ENCODE measurements at regions not wholly inside any gene's neighbourhood (a gene's known extent, or its start where the extent isn't known, plus 50 kb on each side); places are given as distances from the start of the nearest gene placed in this dataset.

DNA sequence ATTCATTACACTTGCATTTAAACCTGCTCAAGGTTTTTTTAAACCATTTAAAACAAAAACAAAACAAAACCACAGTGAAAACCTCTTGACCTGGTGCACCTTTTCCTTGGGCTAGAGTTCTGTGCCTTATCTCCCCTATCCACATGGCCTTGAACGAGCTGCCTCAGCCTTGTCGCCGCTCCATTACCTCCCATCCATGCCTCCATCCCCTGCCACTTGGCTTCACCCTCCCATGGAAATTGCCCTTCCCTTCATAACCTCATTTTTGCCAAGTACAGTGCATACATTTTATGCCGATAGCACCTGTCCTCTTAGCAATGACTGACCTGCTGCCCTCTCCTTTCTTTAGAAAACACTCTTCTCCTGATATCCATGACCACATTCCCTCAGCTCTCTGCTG lies 188.6 kb upstream of the ASIC2 start:
- DNase-seq: no peak

DNA sequence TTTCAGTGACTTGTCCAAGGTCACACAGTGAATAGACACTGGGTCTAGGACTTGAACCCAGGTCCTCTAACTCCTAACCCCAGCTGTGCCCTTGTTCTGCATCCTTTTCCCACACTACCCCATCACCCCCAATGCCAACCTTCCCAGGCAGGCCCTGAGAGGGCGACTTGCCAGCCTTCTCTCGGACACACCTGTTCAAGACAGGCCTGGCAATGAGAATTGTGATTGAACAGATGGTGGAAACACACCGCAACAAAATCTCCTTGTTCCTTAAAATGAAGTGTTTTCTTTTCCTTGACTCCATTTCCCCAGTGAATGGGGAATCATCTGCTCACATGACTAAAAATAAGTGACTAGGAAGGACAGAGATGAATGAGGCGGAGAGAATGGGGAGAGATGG lies 189.5 kb upstream of the ASIC2 start:
- DNase-seq: no peak

DNA sequence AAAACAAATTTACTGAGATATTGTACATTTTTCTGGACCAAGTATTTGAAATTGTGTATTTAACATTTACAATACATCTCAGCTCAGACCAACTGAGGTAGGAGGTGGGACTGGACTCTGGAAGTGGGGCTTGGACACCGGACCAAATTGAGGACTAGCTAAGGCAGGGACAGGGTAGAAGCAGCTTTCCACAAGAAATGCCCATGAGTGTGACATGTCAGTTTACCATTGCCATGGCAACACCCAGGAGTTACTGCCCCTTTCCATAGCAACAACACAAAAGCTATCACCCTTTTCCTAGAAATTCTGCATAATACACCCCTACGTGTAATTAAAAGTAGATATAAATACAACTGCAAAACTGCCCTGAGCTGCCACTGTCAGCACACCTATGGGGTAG lies 191.5 kb upstream of the ASIC2 start:
- DNase-seq: no peak

DNA sequence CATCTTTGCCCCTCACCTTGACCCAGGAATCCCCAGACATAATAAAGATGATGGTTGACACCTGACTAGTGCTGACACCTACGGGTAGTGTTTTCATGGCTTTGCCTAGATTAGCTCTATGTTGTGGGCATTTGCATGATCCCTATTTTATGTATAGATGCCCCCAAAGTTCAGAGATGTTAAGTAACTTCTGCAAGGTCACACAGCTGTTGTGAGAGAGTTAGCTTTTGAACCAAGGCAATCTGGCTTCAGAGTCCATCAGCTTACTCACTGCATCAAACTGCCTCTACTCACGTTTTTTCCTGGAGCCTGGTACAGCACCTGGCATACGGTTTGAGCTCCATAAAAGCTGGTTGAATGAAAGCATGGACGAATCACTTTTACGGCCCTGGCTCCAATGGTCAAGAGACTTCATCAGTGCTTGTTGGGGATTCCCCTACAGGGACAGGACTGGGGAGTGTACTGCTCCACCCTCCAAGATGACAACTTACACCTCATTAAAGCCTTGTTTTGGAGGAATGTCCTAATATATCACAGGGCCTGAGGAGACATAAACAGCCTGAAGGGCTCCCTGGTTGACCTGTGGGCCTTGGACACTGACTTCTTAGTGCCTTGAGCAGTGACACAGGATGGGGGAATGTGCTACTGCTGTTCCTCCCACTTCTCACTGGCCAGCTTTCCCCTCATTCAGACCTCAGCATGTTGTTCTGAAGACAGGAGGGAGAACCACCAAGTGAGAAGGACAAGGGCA lies 193.2 kb upstream of the ASIC2 start:
- no peak for DNase-seq

DNA sequence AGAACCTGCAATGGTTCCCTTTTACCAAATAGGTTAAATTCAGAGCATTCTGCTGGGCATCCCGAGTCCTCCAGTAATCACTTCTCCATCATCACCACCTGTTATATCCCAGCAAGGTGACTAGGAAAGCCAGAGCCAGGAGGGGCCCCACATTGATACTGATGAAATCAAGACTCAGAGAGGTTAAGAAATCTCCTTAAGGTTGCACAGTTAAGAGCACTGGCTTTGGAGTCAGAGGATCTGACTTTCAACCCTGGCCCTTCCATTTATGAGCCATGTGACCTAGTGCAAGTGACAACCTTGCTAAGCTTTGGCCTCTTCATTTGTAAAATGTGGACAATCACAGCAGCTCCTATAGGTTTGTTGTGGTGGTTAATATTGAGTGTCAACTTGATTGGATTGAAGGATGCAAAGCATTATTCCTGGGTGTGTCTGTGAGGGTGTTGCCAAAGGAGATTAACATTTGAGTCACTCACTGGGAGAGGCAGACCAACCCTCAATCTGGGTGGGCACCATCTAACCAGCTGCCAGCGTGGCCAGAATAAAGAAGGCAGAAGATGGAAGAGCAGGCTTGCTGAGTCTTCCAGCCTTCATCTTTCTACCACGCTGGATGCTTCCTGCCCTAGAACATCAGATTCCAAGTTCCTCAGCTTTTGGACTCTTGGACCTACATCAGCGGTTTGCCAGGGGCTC lies 194.2 kb upstream of the ASIC2 start:
- no peak for DNase-seq

DNA sequence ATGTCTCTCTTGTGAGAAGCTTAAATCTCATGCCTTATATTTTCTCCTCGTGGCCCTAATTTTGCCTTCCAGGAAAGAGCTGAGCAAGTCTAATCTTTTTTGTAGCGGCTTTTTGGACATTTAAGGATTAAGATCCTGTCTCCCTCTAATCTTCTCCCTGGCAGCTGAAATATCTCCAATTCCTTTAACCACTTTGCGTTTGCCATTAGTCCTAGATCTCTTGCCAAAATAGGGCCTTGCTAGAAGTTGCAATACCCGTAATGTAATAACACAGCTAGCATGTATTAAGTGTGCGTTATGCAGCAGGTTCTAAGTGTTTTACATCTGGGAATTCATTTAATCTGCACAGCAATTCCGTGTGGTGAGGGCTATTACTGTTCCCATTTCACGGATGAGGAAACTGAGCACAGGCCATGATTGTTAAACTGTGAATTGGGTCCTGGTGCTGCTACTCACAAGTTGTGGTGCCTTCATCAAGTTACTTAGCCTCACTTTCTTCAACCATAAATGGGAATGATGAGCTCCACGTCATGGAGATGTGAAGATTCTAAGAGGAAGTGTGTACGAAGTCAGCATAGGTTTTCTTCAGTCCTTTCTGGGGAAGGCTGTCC lies 198.9 kb upstream of the ASIC2 start:
- no peak for DNase-seq

DNA sequence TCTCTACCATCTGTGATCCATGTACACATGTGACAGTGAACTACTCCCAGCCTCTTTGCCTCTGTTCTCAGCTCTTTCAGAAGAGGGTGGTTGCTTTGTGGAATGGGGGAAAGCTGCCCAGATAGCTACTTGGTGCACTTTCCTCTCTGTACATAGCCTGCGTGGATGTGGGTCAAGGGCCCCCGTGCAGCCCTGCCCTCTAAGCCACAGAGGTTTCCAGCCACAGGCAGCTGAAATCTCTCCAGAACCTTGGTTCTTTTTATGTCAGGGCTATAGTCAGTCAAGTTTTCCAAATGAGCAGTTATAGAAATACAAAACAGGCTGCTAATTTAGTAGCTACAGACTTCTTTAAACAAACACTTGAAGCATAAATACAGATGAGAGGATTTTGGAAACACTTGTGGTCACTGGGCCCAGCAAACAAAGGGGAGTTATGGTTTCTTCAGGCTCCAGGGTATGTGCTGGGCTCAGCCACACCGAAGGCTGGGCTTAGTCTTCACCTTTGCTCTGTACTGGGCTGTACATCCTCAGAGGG lies 199.7 kb upstream of the ASIC2 start:
- DNase-seq: no peak

DNA sequence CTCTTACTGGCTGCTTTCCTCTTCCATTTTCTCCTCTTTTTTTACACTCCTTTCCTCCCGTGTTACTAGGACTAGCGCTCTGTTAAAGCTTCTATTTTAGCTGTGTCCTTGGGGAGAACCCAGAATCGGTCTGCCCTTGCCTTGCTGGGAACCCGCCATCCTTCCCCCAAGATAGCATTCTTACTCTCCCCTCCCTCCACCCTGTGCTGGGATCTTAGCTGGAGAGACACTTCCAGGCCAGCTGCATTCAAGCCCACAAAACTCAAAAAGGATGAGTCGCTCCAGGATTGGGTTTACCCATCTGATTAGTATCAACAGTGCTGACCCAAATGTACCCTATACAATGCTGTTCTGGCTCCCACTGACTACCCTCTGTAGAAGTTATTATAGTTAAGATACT lies 200.5 kb upstream of the ASIC2 start:
- no peak for DNase-seq

DNA sequence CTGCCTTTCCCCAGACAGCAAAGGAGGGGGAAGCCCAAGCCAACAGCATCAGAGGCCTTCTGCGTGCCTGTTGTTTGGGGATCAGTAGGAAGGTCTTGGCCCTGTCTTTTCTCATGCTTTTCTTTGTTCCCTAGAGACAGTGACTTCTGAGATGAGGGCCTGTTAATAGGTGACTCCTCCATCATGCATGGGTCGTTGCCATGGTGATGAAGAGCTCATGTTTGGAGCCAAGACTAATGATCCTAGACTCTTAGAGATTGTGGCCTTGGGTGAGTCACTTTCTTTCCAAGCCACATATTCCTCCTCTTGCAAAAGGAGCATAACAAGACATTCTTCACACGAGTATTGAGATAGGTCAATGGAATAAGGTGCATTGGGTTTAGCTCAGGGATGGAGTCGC lies 201.1 kb upstream of the ASIC2 start:
- DNase-seq: no peak

DNA sequence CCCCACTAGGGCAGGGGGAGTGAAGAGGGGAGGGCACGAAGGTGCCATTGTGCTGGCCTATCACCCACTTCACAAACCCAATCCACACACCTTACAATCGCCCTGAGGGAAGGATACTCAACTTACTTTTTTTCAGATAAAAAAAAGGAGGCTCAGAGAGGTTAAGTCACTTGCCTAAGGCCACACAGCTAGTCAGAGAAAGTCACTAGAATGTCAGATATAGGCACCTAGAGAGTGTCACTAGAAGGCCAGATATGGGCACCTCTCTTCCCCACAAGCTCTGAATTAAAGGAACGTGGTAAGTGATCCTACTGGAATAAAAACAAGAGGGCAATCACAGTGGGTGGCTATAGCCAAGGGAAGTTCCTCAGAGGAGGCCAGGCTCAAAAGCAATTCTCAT lies 204.5 kb upstream of the ASIC2 start:
- no peak for DNase-seq

DNA sequence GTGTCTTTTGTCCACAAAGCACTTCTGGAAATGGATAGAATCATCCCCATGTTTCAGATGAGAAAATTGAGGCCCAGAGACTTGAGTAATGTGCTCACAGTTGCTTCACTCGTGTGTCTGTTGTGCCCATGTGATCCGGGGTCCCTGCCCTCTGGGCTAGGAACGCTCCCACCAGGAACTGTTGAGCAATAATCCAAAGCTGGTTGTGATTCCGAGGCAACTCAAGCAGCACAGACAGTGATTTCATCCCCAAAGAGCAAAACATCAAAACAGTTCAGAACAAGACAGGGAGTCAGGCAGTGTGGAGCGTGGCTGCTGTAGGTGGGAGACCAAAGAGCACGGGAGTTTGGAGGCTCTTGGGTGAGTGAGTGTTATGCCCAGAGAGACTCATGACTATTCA lies 205.0 kb upstream of the ASIC2 start:
- DNase-seq: no peak

DNA sequence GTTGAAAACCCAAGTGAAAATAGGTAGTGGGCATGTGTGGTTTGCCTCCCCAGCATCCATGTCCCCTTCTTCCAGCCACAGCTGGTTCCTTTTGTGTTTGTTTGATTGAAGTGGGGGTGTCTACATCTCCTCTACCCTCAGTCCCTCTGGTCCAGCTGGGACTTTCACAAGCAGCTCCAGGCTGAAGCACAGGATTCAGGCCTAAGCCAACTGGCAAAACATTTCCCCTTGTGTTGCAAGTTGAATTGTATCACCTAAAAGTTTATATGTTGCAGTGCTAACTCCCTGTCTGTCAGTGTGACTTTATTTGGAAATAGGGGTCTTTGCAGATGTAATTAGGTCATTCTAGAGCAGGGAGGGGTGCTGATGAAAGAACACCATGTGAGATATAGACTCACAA lies 205.9 kb upstream of the ASIC2 start:
- DNase-seq: no peak

DNA sequence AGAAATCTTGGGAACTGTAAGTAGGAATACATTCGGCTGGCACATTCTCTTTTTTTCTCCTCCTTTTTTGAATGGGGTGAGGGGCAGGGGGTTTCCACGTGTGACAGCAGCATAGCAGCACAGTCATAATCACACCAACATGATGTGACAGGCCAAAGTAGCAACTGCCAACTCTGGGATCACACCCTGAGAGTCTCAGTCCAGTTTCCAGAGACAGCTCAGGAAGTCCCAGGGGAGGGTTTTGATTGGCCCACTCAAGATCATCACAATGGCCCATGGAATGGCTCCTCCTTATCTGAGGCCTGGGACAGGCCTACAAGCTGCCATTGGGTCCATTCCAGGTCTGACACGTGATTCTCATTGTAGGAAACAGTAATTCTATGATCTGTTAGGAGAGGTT lies 207.1 kb upstream of the ASIC2 start:
- no peak for DNase-seq

DNA sequence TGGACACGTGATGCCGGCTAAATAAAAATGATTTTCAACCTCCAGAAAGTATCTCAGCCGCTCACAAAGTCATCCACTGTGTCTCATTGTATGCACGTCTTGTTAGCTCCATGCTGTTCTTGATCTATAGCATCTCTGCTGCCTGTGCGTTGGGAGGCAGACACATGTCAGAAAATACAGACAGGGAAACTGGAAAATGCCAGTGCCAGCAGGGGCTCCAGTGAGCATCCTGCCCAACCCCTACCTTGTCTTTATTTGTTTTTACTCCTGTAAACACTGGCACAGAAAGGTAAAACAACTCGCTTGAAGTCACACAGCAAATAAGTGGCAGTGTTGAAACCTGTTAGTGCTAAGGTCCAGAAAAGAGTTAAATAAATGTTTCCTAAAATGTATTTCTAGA lies 208.1 kb upstream of the ASIC2 start:
- no peak for DNase-seq

DNA sequence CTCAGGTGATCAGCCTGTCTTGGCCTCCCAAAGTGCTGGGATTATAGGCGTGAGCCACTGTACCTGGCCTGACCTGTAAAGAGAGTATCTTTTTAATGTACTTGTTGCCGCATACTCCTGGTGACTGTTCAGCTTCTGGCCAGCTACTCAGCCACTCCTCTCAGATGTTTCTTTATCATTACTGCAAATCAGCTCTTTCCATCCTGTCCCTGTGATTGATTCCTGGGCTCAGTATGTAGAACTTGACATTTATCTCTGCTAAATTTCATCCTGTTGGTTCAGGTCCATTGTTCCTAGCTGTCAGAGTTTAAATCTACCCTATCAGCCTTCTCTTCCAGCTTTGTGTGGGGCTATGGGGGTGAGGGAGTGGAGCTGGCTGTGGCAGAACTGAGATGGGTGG lies 211.5 kb upstream of the ASIC2 start:
- DNase-seq: no peak

DNA sequence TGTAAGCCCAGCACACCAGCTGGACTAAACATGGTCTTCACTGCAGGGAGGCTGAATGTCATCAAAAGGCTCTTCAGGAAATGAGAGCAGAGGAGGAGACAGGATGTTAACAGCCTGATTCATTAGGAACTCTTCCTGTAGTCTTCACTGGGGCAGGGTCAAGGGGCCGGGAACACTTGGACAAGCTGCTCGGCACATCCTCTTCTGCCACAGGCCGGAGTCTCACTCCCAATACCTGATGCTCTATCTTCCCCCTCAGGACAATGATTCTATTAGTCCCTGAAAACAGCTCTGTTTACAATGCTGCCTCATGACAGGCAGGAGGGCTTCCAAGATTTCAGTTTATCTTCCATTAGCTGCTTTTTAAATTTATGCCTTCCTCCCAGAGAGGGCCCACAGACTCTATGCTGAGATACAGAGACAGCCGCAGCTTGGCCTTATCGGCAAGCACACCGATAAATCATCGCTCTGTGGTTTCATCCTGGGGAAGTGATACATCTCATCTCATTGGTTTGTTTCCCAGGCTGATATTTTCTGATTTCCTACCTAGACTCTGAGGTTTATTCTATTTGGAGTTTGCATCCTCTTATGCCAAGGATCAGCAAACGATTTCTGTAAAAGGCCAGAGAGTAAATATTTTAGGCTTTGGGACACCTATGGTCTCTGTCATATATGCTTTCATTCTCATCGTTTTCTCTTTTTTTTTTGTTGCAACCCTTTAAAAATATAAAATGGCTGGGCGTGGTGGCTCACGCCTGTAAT lies 214.0 kb upstream of the ASIC2 start:
- no peak for DNase-seq

DNA sequence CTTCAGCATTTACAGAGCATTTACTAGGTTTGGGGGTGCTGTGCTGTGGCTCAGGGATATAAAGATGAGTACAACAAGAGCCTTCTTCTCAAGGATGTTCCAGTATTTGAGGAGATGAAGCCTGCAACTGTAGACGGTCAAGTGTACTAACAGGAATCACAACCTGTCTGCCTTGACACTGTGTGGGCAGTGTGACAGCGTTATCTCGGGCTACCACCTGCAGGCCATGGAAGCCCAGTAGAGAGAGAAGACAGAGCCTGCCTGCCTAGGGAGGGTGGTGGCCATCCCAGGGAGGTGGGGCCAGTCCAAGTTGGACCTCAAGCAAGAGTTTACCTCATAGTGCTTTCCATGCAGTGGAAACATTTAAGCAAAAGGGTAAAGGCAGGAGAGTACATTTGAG lies 215.1 kb upstream of the ASIC2 start:
- no peak for DNase-seq

DNA sequence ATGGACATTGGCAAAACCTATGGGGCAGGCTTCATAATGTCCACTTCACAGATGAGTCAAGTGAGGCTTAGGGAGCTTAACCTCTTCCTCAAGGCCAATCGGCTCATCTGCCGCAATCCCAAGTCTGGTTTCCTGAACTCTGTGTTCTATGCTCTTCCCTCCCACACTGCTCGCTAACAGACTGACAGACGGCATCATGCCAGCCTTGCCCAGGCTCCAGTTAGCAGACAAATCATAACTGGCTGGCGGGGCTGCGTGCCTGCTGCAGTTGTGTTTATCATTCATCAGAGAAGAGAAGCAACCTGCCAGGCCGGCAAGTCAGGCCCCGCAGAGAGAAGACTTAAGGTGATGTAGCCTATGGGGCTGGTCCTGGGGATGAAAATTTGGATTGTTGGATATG lies 216.2 kb upstream of the ASIC2 start:
- no peak for DNase-seq

DNA sequence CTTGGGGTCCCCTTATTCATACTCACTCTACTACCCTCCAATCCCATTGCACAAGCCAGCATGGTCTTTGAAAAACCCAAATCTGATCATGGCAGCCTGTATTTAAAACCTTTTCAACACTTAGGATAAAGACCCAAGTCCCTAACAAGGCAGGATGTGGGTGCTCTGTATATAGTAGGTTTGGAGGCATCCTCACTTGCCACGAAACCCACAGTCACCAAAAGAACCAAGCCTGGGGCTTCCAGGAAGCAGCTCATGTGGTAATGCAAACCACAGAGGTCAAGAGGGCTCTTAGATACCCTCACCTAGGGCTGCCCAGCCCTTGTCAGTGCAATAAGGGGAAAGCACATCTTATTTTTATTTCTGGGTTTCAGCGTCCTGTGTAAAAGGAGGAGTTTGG lies 218.6 kb upstream of the ASIC2 start:
- no peak for DNase-seq

DNA sequence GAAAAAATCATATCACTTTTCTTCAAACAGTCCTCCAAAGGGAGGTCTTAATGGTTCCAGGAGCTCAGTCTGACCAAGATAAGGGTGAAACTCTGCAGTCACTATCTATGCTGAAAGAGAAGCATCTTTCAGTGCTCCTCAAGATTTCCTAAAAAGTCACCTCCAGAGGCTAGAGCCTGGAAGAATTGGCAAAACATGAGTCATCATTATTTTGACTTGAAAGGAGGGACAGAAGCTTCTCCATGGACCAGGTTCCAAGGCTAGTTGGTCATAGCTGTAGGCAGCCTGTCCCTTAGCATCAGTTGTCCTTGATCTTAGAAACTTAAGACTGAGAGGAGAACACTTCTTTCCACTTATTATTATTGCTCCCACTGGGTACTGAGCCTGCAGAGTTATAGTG lies 219.0 kb upstream of the ASIC2 start:
- DNase-seq: no peak

DNA sequence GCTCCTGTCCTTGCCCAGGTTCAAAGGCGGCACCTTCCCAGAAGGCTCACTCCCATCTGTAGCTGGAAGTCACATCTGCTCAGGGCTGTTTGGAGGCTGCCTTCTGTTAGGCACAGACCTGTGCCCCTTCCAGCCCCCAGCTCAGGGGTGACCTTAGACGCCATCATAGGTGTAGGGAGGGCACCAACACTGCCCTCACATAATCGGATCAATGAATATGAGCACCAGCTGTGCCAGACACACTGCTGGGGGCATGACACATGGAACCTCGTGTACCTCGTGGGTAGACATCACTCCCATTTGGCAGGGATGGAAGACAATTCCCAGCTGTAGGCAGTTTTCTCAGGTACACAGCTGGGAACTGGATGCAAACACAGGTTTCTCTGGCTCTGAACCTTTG lies 220.7 kb upstream of the ASIC2 start:
- no peak for DNase-seq

DNA sequence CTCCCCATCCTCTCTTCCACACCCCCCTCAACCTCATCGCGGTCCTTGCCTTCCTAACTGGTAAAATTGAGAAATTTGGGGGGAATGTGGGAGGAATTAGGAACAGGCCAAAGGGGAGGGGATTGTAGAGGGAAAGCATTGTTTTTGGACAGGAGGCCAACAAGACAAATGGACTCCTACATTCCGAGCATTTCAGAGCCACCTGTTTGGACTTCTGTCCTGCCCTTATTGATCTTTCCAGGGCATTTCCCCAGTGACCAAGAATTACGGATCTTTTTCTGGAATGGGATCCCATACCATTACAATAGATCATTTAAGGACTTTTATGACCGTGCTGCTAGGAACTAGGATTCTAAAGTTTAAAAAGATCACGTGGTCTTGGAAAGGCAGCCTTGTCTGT lies 221.3 kb upstream of the ASIC2 start:
- no peak for DNase-seq

DNA sequence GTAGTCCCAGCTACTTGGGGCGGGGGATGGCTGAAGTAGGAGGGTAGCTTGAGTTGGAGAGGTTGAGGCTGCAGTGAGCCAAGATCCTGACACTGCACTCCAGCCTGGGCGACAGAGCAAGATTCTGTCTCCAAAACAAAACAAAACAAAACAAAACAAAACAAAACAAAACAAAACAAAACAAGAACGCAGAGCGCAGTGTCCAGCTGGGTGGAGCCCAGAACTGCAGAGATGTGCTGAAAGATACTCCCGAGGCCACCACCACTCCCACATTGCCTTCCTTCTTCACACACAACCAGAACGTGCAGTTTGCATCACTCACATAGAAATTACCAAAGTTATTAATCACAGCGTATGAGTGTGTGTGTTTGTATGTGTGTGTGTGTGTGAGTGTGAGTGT lies 222.9 kb upstream of the ASIC2 start:
- DNase-seq: no peak

DNA sequence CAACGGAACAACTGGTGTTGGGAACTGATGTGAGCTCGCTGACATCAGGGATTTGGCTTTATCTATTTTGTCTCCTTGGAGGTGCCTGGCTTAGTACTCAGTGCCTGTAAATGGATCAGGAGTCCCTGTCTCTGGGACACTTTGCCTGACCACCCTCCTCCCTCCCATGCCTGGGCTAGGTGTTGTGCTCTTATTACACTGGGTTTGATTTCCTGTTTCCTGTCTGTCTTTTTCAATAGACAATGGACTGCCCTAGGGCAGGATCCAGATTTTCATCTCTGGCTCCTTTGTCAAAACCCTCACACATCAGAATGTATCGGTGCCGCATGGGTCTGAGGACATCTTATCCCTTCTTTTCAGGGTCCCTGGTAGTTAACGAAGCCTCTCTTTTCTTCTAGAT lies 223.6 kb upstream of the ASIC2 start:
- no peak for DNase-seq
